LNCaP clone FGC (cell line): ENCODE measurements at regions not wholly inside any gene's neighbourhood (a gene's known extent, or its start where the extent isn't known, plus 50 kb on each side); places are given as distances from the start of the nearest gene placed in this dataset.

Experiments
- DNase-seq: peaks from one replicate; pipeline ENCODE4 v3.0.0-alpha.2; 2011; ENCODE audit warnings: low read depth
- H3K4me3 ChIP-seq: 2 replicates; pipeline ENCODE4 v1.5.1; 2011; ENCODE audit warnings: mild to moderate bottlenecking, low read depth, low read length, control low read depth
- CTCF ChIP-seq: IDR thresholded peaks from 2 replicates; pipeline ENCODE4 v1.5.1; 2012; ENCODE audit warnings: mild to moderate bottlenecking; ENCODE audit not compliant: control insufficient read depth, insufficient read depth; ENCODE audit errors: extremely low read depth

DNA sequence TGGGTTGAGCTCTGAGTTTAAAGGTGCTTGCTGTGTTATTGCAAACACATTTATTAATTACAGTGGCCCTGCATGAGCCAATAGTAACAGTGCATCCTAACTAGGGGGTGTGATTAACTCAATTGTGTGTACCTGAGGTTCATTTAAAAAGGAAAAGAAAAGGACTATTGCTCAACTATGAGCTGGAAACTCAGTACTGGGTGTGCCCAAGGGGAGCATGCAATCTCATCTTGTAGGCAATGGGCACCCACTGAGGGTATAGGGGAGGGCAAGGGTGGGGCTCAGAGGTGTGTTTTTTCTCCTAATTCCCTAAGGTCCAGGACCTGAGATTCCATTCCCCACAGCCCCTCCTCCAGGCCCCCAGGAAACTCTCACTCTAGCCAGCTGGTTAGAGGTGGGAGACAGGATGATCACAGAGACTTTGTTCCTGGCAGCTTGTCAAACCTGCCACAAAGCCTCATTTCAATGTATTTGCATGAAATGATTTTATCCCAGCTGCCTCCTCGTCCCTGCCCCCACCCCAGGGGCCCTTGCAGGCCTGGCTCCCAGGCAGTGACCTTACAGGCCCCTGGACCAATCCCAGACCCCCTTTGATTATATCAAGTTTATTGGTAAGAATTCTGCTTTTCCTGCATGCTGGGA lies 220.7 kb downstream of the TBC1D2B start:
- TF ChIP-seq CTCF, result no peak
- no peak for DNase-seq
- H3K4me3 ChIP-seq, result no peak overlapping the region

- no peak overlapping the region for H3K4me3 ChIP-seq
- no peak for DNase-seq
- no peak for TF ChIP-seq CTCF
Measured at GRCh38 chr15:77855871-77856270, 221.6 kb downstream of the TBC1D2B start.

GRCh38 chr15:77854980-77855379 lies 222.3 kb upstream of the LINGO1 start:
- no peak for DNase-seq
- H3K4me3 ChIP-seq, result no peak overlapping the region
- TF ChIP-seq CTCF, result no peak

GRCh38 chr15:77853910-77854309 lies 221.2 kb upstream of the LINGO1 start:
- H3K4me3 ChIP-seq, result no peak overlapping the region
- no peak for DNase-seq
- no peak for TF ChIP-seq CTCF

DNA sequence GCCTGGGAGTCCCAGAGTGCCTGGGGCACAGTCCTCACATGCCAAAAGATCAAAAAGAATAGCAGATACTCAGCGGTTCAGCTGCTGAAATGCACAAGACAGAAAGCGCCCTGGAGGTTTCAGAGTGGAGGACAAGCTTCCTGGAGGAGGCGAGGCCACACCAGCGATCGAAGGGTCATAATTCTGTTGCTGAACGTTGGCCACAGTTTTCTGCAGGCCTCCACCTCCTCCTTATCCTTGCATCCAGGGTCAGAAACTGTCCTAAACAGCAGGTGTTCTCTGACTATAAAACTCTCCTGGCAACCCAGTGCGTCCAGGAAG lies 220.3 kb upstream of the LINGO1 start:
- TF ChIP-seq CTCF, result no peak
- DNase-seq, result no peak

DNA sequence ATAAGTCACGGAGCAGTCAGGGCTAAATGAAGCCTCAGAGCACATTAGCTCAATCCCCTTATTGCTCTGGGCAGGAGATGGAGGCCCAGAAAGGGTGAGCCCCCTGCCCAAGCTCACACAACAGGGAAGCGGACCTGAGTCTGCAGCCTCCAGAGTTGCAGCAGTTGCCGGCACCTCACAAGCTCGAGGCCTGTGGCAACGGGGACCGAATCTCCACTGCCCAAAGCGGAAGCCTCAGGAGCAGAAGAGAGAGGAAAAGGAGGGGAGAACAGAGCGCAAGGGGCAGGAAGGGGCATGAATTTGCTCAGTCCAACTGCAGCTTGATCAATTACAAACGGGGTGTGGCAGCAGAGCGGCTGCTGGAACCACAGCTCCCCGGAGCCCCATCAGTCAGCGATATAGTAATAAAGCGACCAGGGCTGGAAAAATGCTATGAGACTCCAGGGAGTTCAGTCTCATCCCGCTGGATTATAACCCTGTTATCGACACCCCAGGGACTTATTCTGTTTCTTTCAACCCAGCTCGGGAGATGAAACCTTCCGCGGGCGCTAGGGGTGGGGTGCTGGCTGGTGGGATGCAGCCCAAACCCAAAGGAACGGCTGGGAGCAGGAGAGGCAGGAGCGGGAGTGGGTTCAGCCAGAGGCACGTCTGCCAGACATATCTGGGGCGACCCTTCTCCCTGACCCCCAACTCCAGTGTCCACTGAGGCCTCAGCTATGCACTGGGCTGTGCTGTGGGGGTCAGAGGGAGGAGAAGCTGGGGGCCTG lies 219.7 kb upstream of the LINGO1 start:
- no peak overlapping the region for H3K4me3 ChIP-seq
- TF ChIP-seq CTCF, result no peak
- DNase-seq, result no peak

More for the DNA sequence above, 220.3 kb upstream of the LINGO1 start:
- H3K4me3 ChIP-seq, result no peak overlapping the region

GRCh38 chr15:77851691-77852090 lies 219.0 kb upstream of the LINGO1 start:
- DNase-seq, result no peak
- H3K4me3 ChIP-seq, result no peak overlapping the region
- no peak for TF ChIP-seq CTCF
